Stomach (tissue), 8 donors: ENCODE measurements at regions not wholly inside any gene's neighbourhood (a gene's known extent, or its start where the extent isn't known, plus 50 kb on each side); places are given as distances from the start of the nearest gene placed in this dataset.
A peak's percentile ranks its signal among the peaks of the same experiment; 100 is the strongest.

Experiments
- DNase-seq, 2 donors: peaks; one replicate each; pipeline versions ENCODE4 v3.0.0 to v3.0.0-alpha.2; 2013 to 2019
- H3K27ac ChIP-seq, 5 donors: fragments of 200-600 bp in 4 of 5; sonication (generic) in 4 of 5; one replicate each; pipeline ENCODE4 v1.5.1; 2013 to 2019; ENCODE audit warnings: mild to moderate bottlenecking in 1 of 5, moderate library complexity in 1 of 5
- H3K27me3 ChIP-seq, 3 donors: fragments of 200-600 bp; sonication (generic); one replicate each; pipeline ENCODE4 v1.5.1; 2017 to 2019; ENCODE audit warnings: mixed run types in 1 of 3
- H3K36me3 ChIP-seq, 4 donors: fragments of 200-600 bp; sonication (generic); 1 replicate in 3 of 4; 2 replicates in 1 of 4; pipeline ENCODE4 v1.5.1; 2016 to 2019
- H3K4me1 ChIP-seq, 4 donors: fragments of 200-600 bp; sonication (generic); one replicate each; pipeline ENCODE4 v1.5.1; 2016 to 2019
- H3K4me3 ChIP-seq, 4 donors: fragments of 200-600 bp; sonication (generic) in 3 of 4; one replicate each; pipeline ENCODE4 v1.5.1; 2016 to 2019; ENCODE audit warnings: mild to moderate bottlenecking in 1 of 4
- H3K9me3 ChIP-seq, 4 donors: fragments of 200-600 bp; sonication (generic); one replicate each; pipeline ENCODE4 v1.5.1; 2016 to 2019
- CTCF ChIP-seq, 7 experiments: fragments of 450-650 bp in 4 of 7; fragments of 200-600 bp in 3 of 7; sonication (generic) in 3 of 7; IDR thresholded peaks; one replicate each; pipeline ENCODE4 v1.5.1; 2016 to 2019; ENCODE audit warnings: antibody characterized with exemption in 7 of 7, control low read depth in 2 of 7, mild to moderate bottlenecking in 1 of 7
- EP300 ChIP-seq: sonication (generic); formaldehyde crosslinking; IDR thresholded peaks from one replicate; pipeline ENCODE4 v1.6.1; 2017; ENCODE audit warnings: antibody characterized with exemption
- POLR2A ChIP-seq, 4 donors: fragments of 450-650 bp; IDR thresholded peaks; one replicate each; pipeline ENCODE4 v1.6.1; 2016; ENCODE audit warnings: antibody characterized with exemption in 4 of 4, control low read depth in 2 of 4, mild to moderate bottlenecking in 1 of 4, moderate library complexity in 1 of 4
- POLR2AphosphoS5 ChIP-seq, 3 donors: sonication (generic); formaldehyde crosslinking; IDR thresholded peaks; one replicate each; pipeline ENCODE4 v1.6.1; 2016; ENCODE audit warnings: antibody characterized with exemption in 3 of 3
- WGBS, 5 donors: extraction: QIAGEN DNeasy Blood & Tissue Kit in 3 of 5; methylation state at CpG; one replicate each; pipeline versions ENCODE4 v1.1.5 to v1.1.7; 2013 to 2018; 5-methylcytosine and 5-hydroxymethylcytosine counted together
- intact Hi-C: fragments of 100-400 bp; cut with DNase I; formaldehyde crosslinking; loops from one replicate; pipeline ENCODE4 v1.15.1; 2023; ENCODE audit warnings: low total_unique reads
- donor health status: healthy with polysubstance abuse.
- donor health status: Bipolar disorder and iron deficiency.
- donor health status: healthy.

- H3K9me3 ChIP-seq = no peaks in the 10 kb centered on the region
- intact Hi-C loops = no loop called here
- WGBS, 5 donors = 79 to 95% (median 86%) methylated on average over 4 of the region's 4 CpGs
Observed at GRCh38 chr2:43013821-43014345, 212.5 kb downstream of the ZFP36L2 start.

GRCh38 chr2:43012966-43013365, 213.4 kb downstream of the ZFP36L2 start:
- H3K27ac ChIP-seq = no peak overlapping the region
- no peaks in the 10 kb centered on the region for H3K36me3 ChIP-seq

More at GRCh38 chr2:43013821-43014345, 212.5 kb downstream of the ZFP36L2 start:
- H3K27ac ChIP-seq = no peak overlapping the region
- no peaks in the 10 kb centered on the region for H3K27me3 ChIP-seq
- H3K4me1 ChIP-seq = peaks cover 4 to 43% (median 20%) of the 10 kb centered on the region in 4 donors
- H3K4me3 ChIP-seq = no peak overlapping the region
- DNase-seq = no peak
- TF ChIP-seq CTCF (IDR thresholded peaks at IDR 0.05) = no peak
- no peak for TF ChIP-seq POLR2A (IDR thresholded peaks at IDR 0.05)
- TF ChIP-seq POLR2AphosphoS5 (IDR thresholded peaks at IDR 0.05) = no peak
- TF ChIP-seq EP300 = no peak
- no peaks in the 10 kb centered on the region for H3K36me3 ChIP-seq

GRCh38 chr2:43011158-43011491, 215.3 kb downstream of the ZFP36L2 start:
- intact Hi-C loops = no loop called here
- TF ChIP-seq EP300 (no peak), POLR2AphosphoS5 (IDR thresholded peaks at IDR 0.05) (no peak), POLR2A (IDR thresholded peaks at IDR 0.05) (no peak), CTCF (IDR thresholded peaks at IDR 0.05) (no peak)
- Histone ChIP-seq H3K27ac (peak overlapping the region; percentile 20 to 72 (median 46)), H3K36me3 (no peaks in the 10 kb centered on the region), H3K27me3 (no peaks in the 10 kb centered on the region), H3K4me3 (no peak overlapping the region), H3K9me3 (peaks cover 0 to 6% (median 0%) of the 10 kb centered on the region in 4 donors), H3K4me1 (peaks cover 7 to 37% (median 15%) of the 10 kb centered on the region in 4 donors)
- no peak for DNase-seq
- WGBS, 5 donors = 25 to 71% (median 61%) methylated on average over 1 of the region's 1 CpG

More at GRCh38 chr2:43012966-43013365, 213.4 kb downstream of the ZFP36L2 start:
- WGBS, 5 donors = 48 to 50% (median 49%) methylated on average over 2 of the region's 2 CpGs
- no peaks in the 10 kb centered on the region for H3K27me3 ChIP-seq
- no peak for DNase-seq
- intact Hi-C loops = no loop called here
- H3K9me3 ChIP-seq = peaks cover 0 to 3% (median 0%) of the 10 kb centered on the region in 4 donors
- TF ChIP-seq EP300 = no peak
- H3K4me1 ChIP-seq = peaks cover 3 to 34% (median 12%) of the 10 kb centered on the region in 4 donors
- H3K4me3 ChIP-seq = no peak overlapping the region

- 47 to 58% (median 50%) methylated on average over 5 of the region's 5 CpGs for WGBS, 5 donors
- no peaks in the 10 kb centered on the region for H3K36me3 ChIP-seq
- peaks cover 12 to 42% (median 20%) of the 10 kb centered on the region in 4 donors for H3K4me1 ChIP-seq
- H3K4me3 ChIP-seq = no peak overlapping the region
- H3K9me3 ChIP-seq = peaks cover 0 to 6% (median 0%) of the 10 kb centered on the region in 4 donors
- intact Hi-C loops = no loop called here
- DNase-seq = peak; percentile 15 to 32
- TF ChIP-seq POLR2AphosphoS5 (IDR thresholded peaks at IDR 0.05) (peak in 1 of 3 donors; percentile 64), CTCF (IDR thresholded peaks at IDR 0.05) (no peak)
- H3K27me3 ChIP-seq = no peaks in the 10 kb centered on the region
- H3K27ac ChIP-seq = peak overlapping the region; percentile 40 to 72 (median 49)
Observed at GRCh38 chr2:43010438-43011157, 215.8 kb downstream of the ZFP36L2 start.

- no peak for DNase-seq
- H3K27ac ChIP-seq = peak overlapping the region in 1 of 5 donors; percentile 72
- no peak for TF ChIP-seq CTCF (IDR thresholded peaks at IDR 0.05)
- no peak for TF ChIP-seq POLR2A (IDR thresholded peaks at IDR 0.05)
- no peak for TF ChIP-seq EP300
- no peak for TF ChIP-seq POLR2AphosphoS5 (IDR thresholded peaks at IDR 0.05)
- WGBS, 5 donors = 93 to 100% (median 95%) methylated on average over 5 of the region's 5 CpGs
- intact Hi-C loops = no loop called here
- H3K4me3 ChIP-seq = no peak overlapping the region
- peaks cover 0 to 6% (median 0%) of the 10 kb centered on the region in 4 donors for H3K9me3 ChIP-seq
- no peaks in the 10 kb centered on the region for H3K27me3 ChIP-seq
- H3K4me1 ChIP-seq = peaks cover 22 to 53% (median 32%) of the 10 kb centered on the region in 4 donors
- no peaks in the 10 kb centered on the region for H3K36me3 ChIP-seq
Observed at GRCh38 chr2:43009448-43009847, 217.0 kb downstream of the ZFP36L2 start.
